ENCODE measurements at regions not wholly inside any gene's neighbourhood (a gene's known extent, or its start where the extent isn't known, plus 50 kb on each side); places are given as distances from the start of the nearest gene placed in this dataset.
"Not testable (repeated sequence)": the region's sequence is repeated elsewhere in the genome, so short reads cannot be mapped to it uniquely, and the experiment has no call there.

DNA sequence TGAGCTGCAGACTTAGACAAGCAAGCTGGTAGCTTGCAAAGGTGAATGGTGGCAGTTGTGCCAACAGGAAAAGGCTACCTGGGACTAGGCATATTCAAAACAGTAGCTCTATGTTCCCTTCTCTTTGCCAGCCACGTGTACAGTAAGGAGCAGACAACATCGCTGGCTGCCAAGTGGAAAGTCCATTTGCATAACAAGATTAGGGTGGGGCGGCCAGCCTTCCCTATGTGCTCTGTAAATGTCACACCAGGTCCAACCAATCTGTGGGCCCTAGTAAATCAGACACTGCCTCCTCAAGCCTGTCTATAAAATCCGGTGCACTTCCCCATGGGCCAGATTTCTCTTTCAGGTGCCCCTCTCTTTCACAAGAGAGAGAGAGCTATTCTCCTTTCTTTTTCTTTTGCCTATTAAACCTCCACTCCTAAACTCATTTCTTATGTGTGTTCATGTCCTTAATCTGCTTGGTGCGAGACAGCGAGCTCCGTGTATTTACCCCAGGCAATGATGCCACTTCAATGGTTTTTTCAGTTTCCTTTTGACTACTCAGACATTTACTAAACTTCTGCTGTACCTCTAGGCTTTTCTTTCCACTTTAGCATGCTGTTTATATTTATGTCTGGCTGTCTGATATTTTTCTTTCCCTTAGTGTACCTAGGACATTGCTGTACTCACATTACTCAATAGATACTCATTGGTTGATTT is 297.4 kb upstream of the GCFC2 start:
- H3K27me3 ChIP-seq (ENCODE audit: control insufficient read depth, insufficient read depth, low read length) = no peaks in the 10 kb centered on the region
- TF ChIP-seq, protein P1, sequence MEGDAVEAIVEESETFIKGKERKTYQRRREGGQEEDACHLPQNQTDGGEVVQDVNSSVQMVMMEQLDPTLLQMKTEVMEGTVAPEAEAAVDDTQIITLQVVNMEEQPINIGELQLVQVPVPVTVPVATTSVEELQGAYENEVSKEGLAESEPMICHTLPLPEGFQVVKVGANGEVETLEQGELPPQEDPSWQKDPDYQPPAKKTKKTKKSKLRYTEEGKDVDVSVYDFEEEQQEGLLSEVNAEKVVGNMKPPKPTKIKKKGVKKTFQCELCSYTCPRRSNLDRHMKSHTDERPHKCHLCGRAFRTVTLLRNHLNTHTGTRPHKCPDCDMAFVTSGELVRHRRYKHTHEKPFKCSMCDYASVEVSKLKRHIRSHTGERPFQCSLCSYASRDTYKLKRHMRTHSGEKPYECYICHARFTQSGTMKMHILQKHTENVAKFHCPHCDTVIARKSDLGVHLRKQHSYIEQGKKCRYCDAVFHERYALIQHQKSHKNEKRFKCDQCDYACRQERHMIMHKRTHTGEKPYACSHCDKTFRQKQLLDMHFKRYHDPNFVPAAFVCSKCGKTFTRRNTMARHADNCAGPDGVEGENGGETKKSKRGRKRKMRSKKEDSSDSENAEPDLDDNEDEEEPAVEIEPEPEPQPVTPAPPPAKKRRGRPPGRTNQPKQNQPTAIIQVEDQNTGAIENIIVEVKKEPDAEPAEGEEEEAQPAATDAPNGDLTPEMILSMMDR (IDR thresholded peaks at IDR 0.05; ENCODE audit: insufficient read depth, low read depth, low read length) = no peak
- ChIA-PET CTCF (no interaction called here), POLR2A (no interaction called here)
- no peak overlapping the region for H3K4me3 ChIP-seq (ENCODE audit: low read depth, low read length)
- H3K36me3 ChIP-seq (ENCODE audit: control insufficient read depth, insufficient read depth, low read length) = no peaks in the 10 kb centered on the region
- DNase-seq (ENCODE audit: low read depth) = no peak

- TF ChIP-seq, protein P1 (IDR thresholded peaks at IDR 0.05; ENCODE audit: insufficient read depth, low read depth, low read length) = no peak
- Histone ChIP-seq H3K27me3 (ENCODE audit: control insufficient read depth, insufficient read depth, low read length) (no peaks in the 10 kb centered on the region), H3K4me3 (ENCODE audit: low read depth, low read length) (no peak overlapping the region), H3K36me3 (ENCODE audit: control insufficient read depth, insufficient read depth, low read length) (no peaks in the 10 kb centered on the region)
- DNase-seq (ENCODE audit: low read depth) = no peak
- POLR2A ChIA-PET = no interaction called here
- CTCF ChIA-PET = no interaction called here
These were observed 289.7 kb upstream of the GCFC2 start for GRCh38 chr2:76000425-76000824.

GRCh38 chr2:75998451-75998850 is 287.7 kb upstream of the GCFC2 start:
- ChIA-PET POLR2A (no interaction called here), CTCF (no interaction called here)
- DNase-seq (ENCODE audit: low read depth) = no peak
- Histone ChIP-seq H3K27me3 (ENCODE audit: control insufficient read depth, insufficient read depth, low read length) (no peaks in the 10 kb centered on the region), H3K4me3 (ENCODE audit: low read depth, low read length) (no peak overlapping the region), H3K36me3 (ENCODE audit: control insufficient read depth, insufficient read depth, low read length) (no peaks in the 10 kb centered on the region)
- TF ChIP-seq, protein P1 (IDR thresholded peaks at IDR 0.05; ENCODE audit: insufficient read depth, low read depth, low read length) = no peak

GRCh38 chr2:75994759-75995158 is 284.0 kb upstream of the GCFC2 start:
- ChIA-PET CTCF (no interaction called here), POLR2A (no interaction called here)
- Histone ChIP-seq H3K36me3 (ENCODE audit: control insufficient read depth, insufficient read depth, low read length) (no peaks in the 10 kb centered on the region), H3K4me3 (ENCODE audit: low read depth, low read length) (no peak overlapping the region), H3K27me3 (ENCODE audit: control insufficient read depth, insufficient read depth, low read length) (no peaks in the 10 kb centered on the region)
- no peak for DNase-seq (ENCODE audit: low read depth)
- TF ChIP-seq, protein P1 (IDR thresholded peaks at IDR 0.05; ENCODE audit: insufficient read depth, low read depth, low read length) = no peak

DNA sequence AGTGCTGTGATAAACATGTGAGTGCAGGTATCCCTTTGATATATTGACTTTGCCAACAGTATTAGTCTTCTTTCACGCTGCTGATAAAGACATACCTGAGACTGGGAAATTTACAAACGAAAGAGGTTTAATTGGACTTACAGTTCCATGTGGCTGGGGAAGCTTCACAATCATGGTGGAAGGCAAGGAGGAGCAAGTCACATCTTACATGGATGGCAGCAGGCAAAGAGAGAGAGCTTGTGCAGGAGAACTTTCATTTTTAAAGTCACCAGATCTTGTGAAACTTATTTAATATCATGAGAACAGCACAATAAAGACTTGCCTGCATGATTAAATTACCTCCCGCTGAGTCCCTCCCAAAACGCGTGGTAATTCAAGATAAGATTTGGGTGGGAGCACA is 277.9 kb upstream of the GCFC2 start:
- H3K4me3 ChIP-seq (ENCODE audit: low read depth, low read length); H3K27me3 ChIP-seq (ENCODE audit: control insufficient read depth, insufficient read depth, low read length); H3K36me3 ChIP-seq (ENCODE audit: control insufficient read depth, insufficient read depth, low read length); POLR2A ChIA-PET; DNase-seq (ENCODE audit: low read depth): not testable (repeated sequence)
- CTCF ChIA-PET = interaction anchor here (0.6 kb wide), 1 partner anchor 87 kb away, joined by 3 read pairs; no protein-coding TSS in a partner anchor

DNA sequence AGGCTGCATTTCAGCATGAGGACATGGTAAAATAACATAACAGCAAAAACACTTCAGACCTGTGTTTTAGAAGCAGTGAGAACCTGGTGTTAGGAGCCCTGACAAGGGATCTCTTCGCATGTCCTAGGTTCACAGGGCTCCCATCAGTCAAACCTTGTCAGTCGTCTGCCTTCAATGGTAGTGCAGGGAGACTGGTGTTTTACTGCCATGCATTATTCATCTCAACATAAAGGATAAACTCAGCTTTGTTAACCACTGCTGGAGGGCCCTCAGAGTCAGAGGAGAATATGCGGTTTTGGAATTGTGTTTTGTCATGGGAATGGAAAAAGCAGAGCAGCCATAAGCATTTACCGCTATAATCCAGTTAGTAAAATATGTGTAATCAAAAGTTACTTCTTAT is 275.9 kb upstream of the GCFC2 start:
- ChIA-PET POLR2A (no interaction called here), CTCF (no interaction called here)
- TF ChIP-seq, protein P1 (IDR thresholded peaks at IDR 0.05; ENCODE audit: insufficient read depth, low read depth, low read length) = no peak
- Histone ChIP-seq H3K27me3 (ENCODE audit: control insufficient read depth, insufficient read depth, low read length) (no peaks in the 10 kb centered on the region), H3K4me3 (ENCODE audit: low read depth, low read length) (no peak overlapping the region), H3K36me3 (ENCODE audit: control insufficient read depth, insufficient read depth, low read length) (no peaks in the 10 kb centered on the region)
- no peak for DNase-seq (ENCODE audit: low read depth)

Data from BJ (cell line).